22Rv1 (cell line): ENCODE measurements at regions not wholly inside any gene's neighbourhood (a gene's known extent, or its start where the extent isn't known, plus 50 kb on each side); places are given as distances from the start of the nearest gene placed in this dataset.

ENCODE experiments used
- H3K27ac ChIP-seq: fragments of 450-650 bp; 2 replicates; pipeline ENCODE4 v1.5.1; 2017
- CTCF ChIP-seq: fragments of 450-650 bp; IDR thresholded peaks from 2 replicates; pipeline ENCODE4 v1.5.1; 2017; ENCODE audit warnings: mild to moderate bottlenecking
- ZFX ChIP-seq: fragments of 450-650 bp; IDR thresholded peaks from 2 replicates; pipeline ENCODE4 v1.6.1; 2017; ENCODE audit warnings: antibody characterized with exemption, borderline replicate concordance

GRCh38 chr12:107826276-107826675, 51.8 kb downstream of the ASCL4 start:
- no peak overlapping the region for H3K27ac ChIP-seq
- TF ChIP-seq ZFX (no peak), CTCF (no peak)

GRCh38 chr12:107829271-107829670, 54.8 kb downstream of the ASCL4 start:
- TF ChIP-seq ZFX: no peak
- TF ChIP-seq CTCF: no peak
- H3K27ac ChIP-seq: no peak overlapping the region

- no peak overlapping the region for H3K27ac ChIP-seq
- TF ChIP-seq ZFX (no peak), CTCF (no peak)
Measured at GRCh38 chr12:107832441-107832840, 57.9 kb downstream of the ASCL4 start.

- H3K27ac ChIP-seq: no peak overlapping the region
- no peak for TF ChIP-seq CTCF
- no peak for TF ChIP-seq ZFX
Measured at GRCh38 chr12:107840186-107840585, 65.7 kb downstream of the ASCL4 start.

- TF ChIP-seq ZFX (no peak), CTCF (no peak)
- no peak overlapping the region for H3K27ac ChIP-seq
Measured at GRCh38 chr12:107843351-107844311, 69.1 kb downstream of the ASCL4 start.

- TF ChIP-seq ZFX (no peak), CTCF (no peak)
- H3K27ac ChIP-seq: no peak overlapping the region
Measured at GRCh38 chr12:107844312-107844921, 69.9 kb downstream of the ASCL4 start.
